ENCODE measurements at regions not wholly inside any gene's neighbourhood (a gene's known extent, or its start where the extent isn't known, plus 50 kb on each side); places are given as distances from the start of the nearest gene placed in this dataset.

- no peak for DNase-seq
These were observed 51.5 kb downstream of the IRAG1 start for GRCh38 chr11:10641912-10642697.

- DNase-seq: no peak
These were observed 52.2 kb downstream of the IRAG1 start for GRCh38 chr11:10641177-10641911.

GRCh38 chr11:10640308-10640707 is 53.2 kb downstream of the IRAG1 start:
- no peak for DNase-seq

GRCh38 chr11:10639350-10639749 is 54.2 kb downstream of the IRAG1 start:
- no peak for DNase-seq

- no peak for DNase-seq
These were observed 55.1 kb downstream of the IRAG1 start for GRCh38 chr11:10638316-10638925.

- no peak for DNase-seq
These were observed 55.8 kb downstream of the IRAG1 start for GRCh38 chr11:10637731-10638151.

- DNase-seq: no peak
These were observed 59.1 kb downstream of the IRAG1 start for GRCh38 chr11:10634407-10634806.

- no peak for DNase-seq
These were observed 60.3 kb downstream of the IRAG1 start for GRCh38 chr11:10633261-10633660.

- DNase-seq: no peak
These were observed 61.1 kb downstream of the IRAG1 start for GRCh38 chr11:10632483-10632882.

GRCh38 chr11:10631761-10632160 is 61.8 kb downstream of the IRAG1 start:
- DNase-seq: no peak

- no peak for DNase-seq
These were observed 61.0 kb upstream of the LYVE1 start for GRCh38 chr11:10629411-10630002.

- no peak for DNase-seq
These were observed 60.2 kb upstream of the LYVE1 start for GRCh38 chr11:10628508-10629236.

GRCh38 chr11:10627816-10628215 is 59.4 kb upstream of the LYVE1 start:
- DNase-seq: no peak

- DNase-seq: no peak
These were observed 58.8 kb upstream of the LYVE1 start for GRCh38 chr11:10627291-10627690.

- no peak for DNase-seq
These were observed 57.5 kb upstream of the LYVE1 start for GRCh38 chr11:10625982-10626311.

GRCh38 chr11:10625281-10625981 is 57.0 kb upstream of the LYVE1 start:
- no peak for DNase-seq

GRCh38 chr11:10623797-10624761 is 55.6 kb upstream of the LYVE1 start:
- peak; percentile 35 to 56 for DNase-seq

- DNase-seq: no peak
These were observed 54.7 kb upstream of the LYVE1 start for GRCh38 chr11:10622957-10623791.

- no peak for DNase-seq
These were observed 53.6 kb upstream of the LYVE1 start for GRCh38 chr11:10622108-10622507.

GRCh38 chr11:10619131-10619680 is 50.7 kb upstream of the LYVE1 start:
- no peak for DNase-seq
